Smooth muscle cell (in vitro differentiated cells): ENCODE measurements at regions not wholly inside any gene's neighbourhood (a gene's known extent, or its start where the extent isn't known, plus 50 kb on each side); places are given as distances from the start of the nearest gene placed in this dataset.
"Not testable (repeated sequence)": the region's sequence is repeated elsewhere in the genome, so short reads cannot be mapped to it uniquely, and the experiment has no call there.

Experiments
- DNase-seq: peaks from one replicate; lab custom pipeline; 2025; ENCODE audit not compliant: unreplicated experiment; lab: John Stamatoyannopoulos, UW
- H2AFZ ChIP-seq: fragments of 200-600 bp; sonication (generic); 2 replicates; pipeline ENCODE4 v1.6.0; 2016; ENCODE audit warnings: antibody characterized with exemption, low read depth, mild to moderate bottlenecking
- H3F3A ChIP-seq: fragments of 200-600 bp; sonication (generic); 2 replicates; pipeline ENCODE4 v1.6.0; 2017; ENCODE audit warnings: antibody characterized with exemption, low read depth
- H3K27ac ChIP-seq: fragments of 200-600 bp; sonication (generic); 2 replicates; pipeline ENCODE4 v1.5.1; 2016; ENCODE audit warnings: low read depth, mild to moderate bottlenecking
- H3K27me3 ChIP-seq: fragments of 200-600 bp; sonication (generic); 2 replicates; pipeline ENCODE4 v1.6.1; 2016; ENCODE audit warnings: low read depth, mild to moderate bottlenecking
- H3K36me3 ChIP-seq: fragments of 200-600 bp; sonication (generic); 2 replicates; pipeline ENCODE4 v1.5.1; 2016; ENCODE audit warnings: low read depth
- H3K4me1 ChIP-seq: fragments of 200-600 bp; sonication (generic); 2 replicates; pipeline ENCODE4 v1.5.1; 2016; ENCODE audit warnings: low read depth
- H3K4me2 ChIP-seq: fragments of 200-600 bp; sonication (generic); 2 replicates; pipeline ENCODE4 v1.6.0; 2016; ENCODE audit warnings: mild to moderate bottlenecking
- H3K4me3 ChIP-seq: fragments of 200-600 bp; sonication (generic); 2 replicates; pipeline ENCODE4 v1.5.1; 2016; ENCODE audit warnings: mild to moderate bottlenecking
- H3K79me2 ChIP-seq: fragments of 200-600 bp; sonication (generic); 2 replicates; pipeline ENCODE4 v1.6.0; 2016; ENCODE audit warnings: low read depth, mild to moderate bottlenecking
- H3K9ac ChIP-seq: fragments of 200-600 bp; sonication (generic); 2 replicates; pipeline ENCODE4 v1.6.0; 2016; ENCODE audit warnings: low read depth
- H3K9me3 ChIP-seq: fragments of 200-600 bp; sonication (generic); replicated peaks from 2 replicates; pipeline ENCODE4 v1.5.1; 2016; ENCODE audit warnings: low read depth
- H4K20me1 ChIP-seq: fragments of 200-600 bp; sonication (generic); 2 replicates; pipeline ENCODE4 v1.6.0; 2016; ENCODE audit warnings: low read depth
- CTCF ChIP-seq: fragments of 200-600 bp; sonication (generic); IDR thresholded peaks from 2 replicates; pipeline ENCODE4 v1.5.1; 2017; ENCODE audit warnings: borderline replicate concordance, mild to moderate bottlenecking, antibody characterized with exemption; ENCODE audit not compliant: insufficient read depth, poor library complexity, severe bottlenecking
- WGBS: methylation state at CpG from one replicate; pipeline ENCODE4 v1.1.7; 2016; ENCODE audit warnings: low lambda C conversion rate; 5-methylcytosine and 5-hydroxymethylcytosine counted together

DNA sequence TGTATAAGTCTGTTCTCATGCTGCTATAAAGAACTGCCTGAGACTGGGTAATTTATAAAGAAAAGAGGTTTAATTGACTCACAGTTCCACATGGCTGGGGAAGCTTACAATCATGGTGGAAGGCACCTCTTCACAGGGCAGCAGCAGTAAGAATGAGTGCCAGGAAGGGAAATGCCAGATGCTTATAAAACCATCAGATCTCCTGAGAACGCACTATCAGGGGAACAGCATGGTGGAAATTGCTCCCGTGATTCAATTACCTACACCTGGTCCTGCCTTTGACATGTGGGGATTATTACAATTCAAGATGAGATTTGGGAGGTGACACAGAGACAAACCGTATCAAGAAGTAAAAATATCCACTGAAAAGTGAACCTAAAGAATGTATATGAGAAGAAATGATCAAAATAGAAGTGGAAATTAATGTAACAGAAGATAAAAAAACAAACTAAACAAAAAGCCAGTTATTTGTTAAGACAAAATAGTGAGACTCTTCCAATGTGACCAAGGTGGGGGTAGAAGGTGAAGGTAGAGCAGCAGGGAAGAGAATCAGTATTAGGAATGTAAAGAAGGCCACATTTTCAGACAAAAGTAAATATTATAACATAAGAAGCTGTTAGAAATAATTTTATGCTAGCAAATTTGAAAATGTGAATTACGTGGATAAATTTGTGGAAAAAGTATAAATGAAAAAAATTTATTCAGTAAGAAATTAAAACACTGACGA, 372.9 kb downstream of the NKX6-1 start:
- DNase-seq: no peak
- H4K20me1 ChIP-seq: no peaks in the 10 kb centered on the region
- H3K36me3 ChIP-seq: no peaks in the 10 kb centered on the region
- no peak overlapping the region for H3K9ac ChIP-seq
- peak overlapping the region; percentile 41 for H3K4me3 ChIP-seq
- H3K27ac ChIP-seq: no peak overlapping the region
- 81% methylated on average over 5 of the region's 5 CpGs for WGBS
- H3K9me3 ChIP-seq: no peaks in the 10 kb centered on the region
- H3F3A ChIP-seq: no peaks in the 10 kb centered on the region
- H3K79me2 ChIP-seq: no peaks in the 10 kb centered on the region
- H3K4me1 ChIP-seq: no peaks in the 10 kb centered on the region
- peak overlapping the region; percentile 68 for H3K4me2 ChIP-seq
- no peaks in the 10 kb centered on the region for H3K27me3 ChIP-seq
- no peak for TF ChIP-seq CTCF
- no peak overlapping the region for H2AFZ ChIP-seq

DNA sequence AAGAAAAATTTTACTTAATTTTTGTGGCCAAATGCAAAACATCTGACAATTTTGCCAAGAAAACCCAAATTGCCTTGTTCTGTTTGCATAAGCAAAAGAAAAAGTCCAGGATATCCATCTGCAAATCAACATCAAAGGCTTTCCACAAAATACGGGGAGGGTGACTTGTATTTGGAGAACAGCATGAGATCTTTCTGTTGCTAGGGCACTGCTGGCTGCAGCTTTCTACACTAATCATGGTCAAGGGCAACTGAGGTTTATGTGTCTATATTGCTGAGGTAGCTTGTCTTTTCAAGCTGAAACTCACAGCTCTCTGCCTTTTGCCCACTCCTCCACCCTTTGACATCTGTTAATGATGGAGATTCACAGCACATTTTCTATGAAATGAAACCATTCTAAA, 389.1 kb downstream of the NKX6-1 start:
- Histone ChIP-seq H4K20me1 (no peaks in the 10 kb centered on the region), H3K9ac (no peak overlapping the region), H3K9me3 (no peaks in the 10 kb centered on the region), H3K79me2 (no peaks in the 10 kb centered on the region), H3K4me1 (no peaks in the 10 kb centered on the region), H3K4me3 (no peak overlapping the region), H2AFZ (no peak overlapping the region), H3K27ac (no peak overlapping the region), H3K4me2 (no peak overlapping the region), H3K36me3 (no peaks in the 10 kb centered on the region), H3F3A (no peaks in the 10 kb centered on the region), H3K27me3 (no peaks in the 10 kb centered on the region)
- no peak for TF ChIP-seq CTCF
- DNase-seq: no peak
- WGBS: 74% methylated on average over 1 of the region's 1 CpG

DNA sequence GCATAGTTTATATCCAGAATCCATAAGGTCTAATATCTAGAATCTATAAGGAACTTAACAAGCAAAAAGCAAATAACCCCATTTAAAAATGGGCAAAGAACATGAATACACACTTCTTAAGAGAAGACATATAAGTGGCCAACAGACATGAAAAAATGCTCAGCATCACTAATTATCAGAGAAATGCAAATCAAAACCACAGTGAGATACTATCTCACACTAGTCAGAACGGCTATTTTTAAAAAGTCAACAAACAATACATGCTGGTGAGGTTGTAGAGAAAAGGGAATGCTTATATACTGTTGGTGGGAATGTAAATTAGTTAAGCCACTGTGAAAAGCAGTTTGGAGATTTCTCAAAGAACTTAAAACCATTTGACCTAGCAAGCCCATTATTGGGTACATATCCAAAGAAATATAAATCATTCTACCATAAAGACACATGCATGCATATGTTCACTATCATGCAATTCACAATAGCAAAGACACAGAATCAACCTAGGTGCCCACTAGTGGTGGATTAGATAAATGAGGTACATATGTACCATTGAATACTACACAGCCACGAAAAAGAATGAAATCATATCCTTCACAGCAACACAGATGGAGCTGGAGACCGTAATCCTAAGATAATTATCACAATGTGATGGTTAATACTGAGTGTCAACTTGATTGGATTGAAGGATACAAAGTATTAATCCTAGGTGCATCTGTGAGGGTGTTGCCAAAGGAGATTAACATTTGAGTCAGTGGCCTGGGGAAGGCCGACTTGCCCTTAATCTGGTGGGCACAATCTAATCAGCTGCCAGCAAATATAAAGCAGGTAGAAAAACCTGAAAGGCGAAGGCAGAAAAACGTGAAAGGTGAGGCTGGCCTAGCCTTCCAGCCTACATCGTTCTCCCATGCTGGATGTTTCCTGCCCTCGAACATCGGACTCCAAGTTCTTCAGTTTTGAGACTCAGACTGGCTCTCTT, 397.2 kb downstream of the NKX6-1 start:
- not testable (repeated sequence) for H3K27me3 ChIP-seq, H3K9me3 ChIP-seq, H3K36me3 ChIP-seq, H3K27ac ChIP-seq, H3K4me1 ChIP-seq, H4K20me1 ChIP-seq, H3K4me2 ChIP-seq, H3K9ac ChIP-seq, H2AFZ ChIP-seq, H3K4me3 ChIP-seq, H3F3A ChIP-seq, H3K79me2 ChIP-seq, DNase-seq
- WGBS: 81% methylated on average over 9 of the region's 9 CpGs

GRCh38 chr4:84100071-84100470, 399.0 kb downstream of the NKX6-1 start:
- Histone ChIP-seq H3K4me2 (no peak overlapping the region), H3F3A (no peaks in the 10 kb centered on the region), H3K27ac (no peak overlapping the region), H2AFZ (no peak overlapping the region), H4K20me1 (no peaks in the 10 kb centered on the region), H3K4me3 (no peak overlapping the region), H3K4me1 (no peaks in the 10 kb centered on the region), H3K9ac (no peak overlapping the region), H3K36me3 (no peaks in the 10 kb centered on the region), H3K9me3 (no peaks in the 10 kb centered on the region), H3K79me2 (no peaks in the 10 kb centered on the region), H3K27me3 (no peaks in the 10 kb centered on the region)
- no peak for TF ChIP-seq CTCF
- WGBS: 58% methylated on average over 4 of the region's 4 CpGs
- no peak for DNase-seq
